ENCODE measurements at regions not wholly inside any gene's neighbourhood (a gene's known extent, or its start where the extent isn't known, plus 50 kb on each side); places are given as distances from the start of the nearest gene placed in this dataset.

DNA sequence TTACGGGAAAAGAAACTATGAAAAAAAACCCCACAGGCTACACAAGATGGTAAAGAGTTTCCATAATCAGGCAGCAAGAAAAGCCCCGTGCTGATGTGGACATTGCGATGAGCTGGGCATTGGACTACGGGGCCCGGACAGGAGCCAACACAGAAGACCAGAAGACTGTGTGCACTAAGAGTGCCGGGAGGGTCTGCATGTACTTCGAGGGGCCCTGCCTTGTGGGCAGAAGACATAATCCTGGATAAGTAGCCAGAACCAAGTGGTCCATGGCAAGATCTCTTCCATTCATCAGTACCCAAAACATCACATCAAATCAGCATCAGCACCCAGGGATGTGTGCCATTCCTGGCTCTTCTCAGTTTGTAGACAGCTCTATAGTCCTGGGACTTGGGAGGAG lies 317.8 kb downstream of the FGF9 start:
- BruUV-seq (replicated peaks): no TSS peak
- no peaks in the 10 kb centered on the region for H3F3A ChIP-seq (ENCODE audit: insufficient read depth, low read depth)
- DNase-seq: no peak
- H3K79me2 ChIP-seq (ENCODE audit: low read depth): no peaks in the 10 kb centered on the region
- ChIA-PET POLR2A (ENCODE audit: unreplicated experiment) (no interaction called here), CTCF (no interaction called here)
- H4K20me1 ChIP-seq (ENCODE audit: insufficient read depth): no peaks in the 10 kb centered on the region
- no peak overlapping the region for H3K4me2 ChIP-seq
- no peaks in the 10 kb centered on the region for H3K36me3 ChIP-seq (ENCODE audit: low read depth)
- H2AFZ ChIP-seq: no peak overlapping the region
- no peak for TF ChIP-seq EZH2 (IDR thresholded peaks at IDR 0.05; ENCODE audit: low read depth)
- TF ChIP-seq, protein P1, sequence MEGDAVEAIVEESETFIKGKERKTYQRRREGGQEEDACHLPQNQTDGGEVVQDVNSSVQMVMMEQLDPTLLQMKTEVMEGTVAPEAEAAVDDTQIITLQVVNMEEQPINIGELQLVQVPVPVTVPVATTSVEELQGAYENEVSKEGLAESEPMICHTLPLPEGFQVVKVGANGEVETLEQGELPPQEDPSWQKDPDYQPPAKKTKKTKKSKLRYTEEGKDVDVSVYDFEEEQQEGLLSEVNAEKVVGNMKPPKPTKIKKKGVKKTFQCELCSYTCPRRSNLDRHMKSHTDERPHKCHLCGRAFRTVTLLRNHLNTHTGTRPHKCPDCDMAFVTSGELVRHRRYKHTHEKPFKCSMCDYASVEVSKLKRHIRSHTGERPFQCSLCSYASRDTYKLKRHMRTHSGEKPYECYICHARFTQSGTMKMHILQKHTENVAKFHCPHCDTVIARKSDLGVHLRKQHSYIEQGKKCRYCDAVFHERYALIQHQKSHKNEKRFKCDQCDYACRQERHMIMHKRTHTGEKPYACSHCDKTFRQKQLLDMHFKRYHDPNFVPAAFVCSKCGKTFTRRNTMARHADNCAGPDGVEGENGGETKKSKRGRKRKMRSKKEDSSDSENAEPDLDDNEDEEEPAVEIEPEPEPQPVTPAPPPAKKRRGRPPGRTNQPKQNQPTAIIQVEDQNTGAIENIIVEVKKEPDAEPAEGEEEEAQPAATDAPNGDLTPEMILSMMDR (conservative IDR thresholded peaks at IDR 0.05): no peak
- no peaks in the 10 kb centered on the region for H3K9me3 ChIP-seq (ENCODE audit: insufficient read depth, low read depth)
- intact Hi-C loops (cut with micrococcal nuclease; ENCODE audit: unreplicated experiment): no loop called here
- H3K27me3 ChIP-seq (ENCODE audit: insufficient read depth, low read depth): peaks cover 55% of the 10 kb centered on the region
- H3K27ac ChIP-seq: no peak overlapping the region
- H3K4me1 ChIP-seq (replicated peaks; ENCODE audit: insufficient read depth): no peaks in the 10 kb centered on the region
- H3K4me3 ChIP-seq: no peak overlapping the region
- H3K9me2 ChIP-seq (ENCODE audit: insufficient read depth): no peaks in the 10 kb centered on the region

DNA sequence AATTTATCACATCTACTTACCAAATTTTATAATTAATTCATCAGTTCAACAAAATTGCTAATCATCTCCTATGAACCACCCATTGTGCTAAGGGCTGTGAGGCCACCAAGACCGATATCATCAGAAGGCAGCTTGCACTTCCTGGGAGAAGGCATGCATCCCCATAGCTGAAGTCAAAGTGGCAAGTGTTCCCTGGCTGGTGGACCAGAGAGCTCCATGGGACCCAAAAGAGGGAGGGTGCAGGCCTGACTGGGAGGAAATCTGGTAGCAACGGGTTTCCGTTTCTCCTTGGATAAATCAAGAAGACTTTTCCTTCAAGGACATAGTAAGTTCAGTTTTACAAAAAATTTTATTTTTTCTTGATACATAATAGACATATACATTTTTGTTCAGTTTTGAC lies 325.2 kb downstream of the FGF9 start:
- Histone ChIP-seq H3K9me2 (ENCODE audit: insufficient read depth) (no peaks in the 10 kb centered on the region), H2AFZ (no peak overlapping the region), H3K36me3 (ENCODE audit: low read depth) (no peaks in the 10 kb centered on the region), H3K9me3 (ENCODE audit: insufficient read depth, low read depth) (no peaks in the 10 kb centered on the region), H3K4me2 (no peak overlapping the region), H3F3A (ENCODE audit: insufficient read depth, low read depth) (no peaks in the 10 kb centered on the region), H3K27me3 (ENCODE audit: insufficient read depth, low read depth) (peaks cover 32% of the 10 kb centered on the region), H3K27ac (no peak overlapping the region), H3K4me1 (replicated peaks; ENCODE audit: insufficient read depth) (no peaks in the 10 kb centered on the region), H3K4me3 (no peak overlapping the region), H4K20me1 (ENCODE audit: insufficient read depth) (no peaks in the 10 kb centered on the region), H3K79me2 (ENCODE audit: low read depth) (no peaks in the 10 kb centered on the region)
- no TSS peak for BruUV-seq (replicated peaks)
- intact Hi-C loops (cut with micrococcal nuclease; ENCODE audit: unreplicated experiment): no loop called here
- POLR2A ChIA-PET (ENCODE audit: unreplicated experiment): no interaction called here
- CTCF ChIA-PET: no interaction called here
- no peak for TF ChIP-seq EZH2 (IDR thresholded peaks at IDR 0.05; ENCODE audit: low read depth)
- TF ChIP-seq, protein P1 (conservative IDR thresholded peaks at IDR 0.05): no peak
- no peak for DNase-seq

DNA sequence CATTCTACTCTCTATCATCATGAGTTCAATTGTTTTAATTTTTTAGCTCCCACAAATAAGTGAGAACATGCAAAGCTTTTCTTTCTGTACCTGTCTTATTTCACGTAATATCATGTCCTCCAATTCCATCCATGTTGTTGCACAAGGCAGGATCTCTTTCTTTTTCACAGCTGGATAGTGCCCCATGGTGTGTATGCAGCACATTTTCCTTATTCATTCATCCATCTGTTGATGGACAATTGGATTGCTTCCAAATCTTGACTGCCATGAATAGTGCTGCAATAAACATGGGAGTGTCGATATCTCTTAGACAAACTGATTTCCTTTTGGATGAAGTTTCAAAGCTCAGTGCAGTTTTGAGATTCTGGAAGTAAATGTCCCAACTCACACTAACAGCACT lies 326.9 kb downstream of the FGF9 start:
- H3K36me3 ChIP-seq (ENCODE audit: low read depth): no peaks in the 10 kb centered on the region
- no peak overlapping the region for H3K4me3 ChIP-seq
- H4K20me1 ChIP-seq (ENCODE audit: insufficient read depth): no peaks in the 10 kb centered on the region
- no peak overlapping the region for H3K4me2 ChIP-seq
- no TSS peak for BruUV-seq (replicated peaks)
- no peak overlapping the region for H2AFZ ChIP-seq
- intact Hi-C loops (cut with micrococcal nuclease; ENCODE audit: unreplicated experiment): no loop called here
- no peaks in the 10 kb centered on the region for H3F3A ChIP-seq (ENCODE audit: insufficient read depth, low read depth)
- no peak overlapping the region for H3K27ac ChIP-seq
- H3K27me3 ChIP-seq (ENCODE audit: insufficient read depth, low read depth): peaks cover 45% of the 10 kb centered on the region
- H3K4me1 ChIP-seq (replicated peaks; ENCODE audit: insufficient read depth): no peaks in the 10 kb centered on the region
- ChIA-PET POLR2A (ENCODE audit: unreplicated experiment) (no interaction called here), CTCF (no interaction called here)
- no peak for DNase-seq
- H3K9me3 ChIP-seq (ENCODE audit: insufficient read depth, low read depth): no peaks in the 10 kb centered on the region
- no peaks in the 10 kb centered on the region for H3K9me2 ChIP-seq (ENCODE audit: insufficient read depth)
- TF ChIP-seq EZH2 (IDR thresholded peaks at IDR 0.05; ENCODE audit: low read depth): no peak
- TF ChIP-seq, protein P1 (conservative IDR thresholded peaks at IDR 0.05): no peak
- H3K79me2 ChIP-seq (ENCODE audit: low read depth): no peaks in the 10 kb centered on the region
